GM19099 (cell line): ENCODE measurements at regions not wholly inside any gene's neighbourhood (a gene's known extent, or its start where the extent isn't known, plus 50 kb on each side); places are given as distances from the start of the nearest gene placed in this dataset.

ENCODE experiments used
- POLR2A ChIP-seq: IDR thresholded peaks from 3 replicates; pipeline ENCODE4 v1.6.1; 2011; ENCODE audit warnings: low read depth; ENCODE audit not compliant: insufficient read length; ENCODE audit errors: extremely low read depth

GRCh38 chr15:58235961-58236360 lies 97.8 kb downstream of the AQP9 start:
- no peak for TF ChIP-seq POLR2A

GRCh38 chr15:58240191-58240932 lies 102.2 kb downstream of the AQP9 start:
- TF ChIP-seq POLR2A: no peak

- TF ChIP-seq POLR2A: no peak
These were observed 103.7 kb downstream of the AQP9 start for GRCh38 chr15:58241872-58242271.

- TF ChIP-seq POLR2A: no peak
These were observed 104.9 kb downstream of the AQP9 start for GRCh38 chr15:58243070-58243469.

DNA sequence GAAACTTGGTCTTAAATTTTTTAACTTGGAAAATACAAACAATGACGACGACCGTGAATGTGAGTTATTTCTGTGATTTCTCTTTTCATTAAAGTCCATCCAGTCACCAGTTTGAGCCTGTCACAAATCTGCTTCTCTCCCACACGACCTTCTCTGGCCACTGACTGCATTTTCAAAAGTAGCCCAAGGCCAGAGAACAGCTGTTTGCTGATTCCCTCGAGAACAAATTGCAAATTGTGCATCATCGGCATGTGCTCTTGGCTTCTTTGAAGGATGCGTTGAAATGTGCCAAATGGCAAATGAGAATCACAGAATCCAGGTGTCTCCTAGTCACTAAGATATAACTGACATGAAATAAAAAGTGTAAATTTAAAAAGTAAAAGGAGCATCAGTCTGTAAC lies 106.4 kb downstream of the AQP9 start:
- TF ChIP-seq POLR2A: no peak

DNA sequence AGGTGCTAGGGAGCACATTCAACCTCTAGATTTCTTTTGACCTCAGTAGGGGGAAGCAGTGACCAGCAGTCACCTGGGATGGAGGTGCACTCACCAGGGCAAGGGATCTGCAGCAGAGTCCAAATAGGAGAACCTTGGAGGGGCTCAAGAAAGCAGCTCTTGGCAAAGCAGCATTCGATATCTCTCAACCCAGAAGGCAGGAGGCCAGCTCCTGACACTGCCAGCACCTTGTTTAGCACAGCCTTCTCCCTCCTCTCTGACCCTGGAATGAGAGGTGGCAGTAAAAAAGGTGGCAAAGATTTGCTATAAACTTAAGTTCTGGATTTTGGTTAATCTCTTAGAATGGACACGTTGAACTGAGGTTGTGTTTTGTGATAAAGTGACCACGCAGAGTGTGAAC lies 107.9 kb downstream of the AQP9 start:
- TF ChIP-seq POLR2A: no peak

DNA sequence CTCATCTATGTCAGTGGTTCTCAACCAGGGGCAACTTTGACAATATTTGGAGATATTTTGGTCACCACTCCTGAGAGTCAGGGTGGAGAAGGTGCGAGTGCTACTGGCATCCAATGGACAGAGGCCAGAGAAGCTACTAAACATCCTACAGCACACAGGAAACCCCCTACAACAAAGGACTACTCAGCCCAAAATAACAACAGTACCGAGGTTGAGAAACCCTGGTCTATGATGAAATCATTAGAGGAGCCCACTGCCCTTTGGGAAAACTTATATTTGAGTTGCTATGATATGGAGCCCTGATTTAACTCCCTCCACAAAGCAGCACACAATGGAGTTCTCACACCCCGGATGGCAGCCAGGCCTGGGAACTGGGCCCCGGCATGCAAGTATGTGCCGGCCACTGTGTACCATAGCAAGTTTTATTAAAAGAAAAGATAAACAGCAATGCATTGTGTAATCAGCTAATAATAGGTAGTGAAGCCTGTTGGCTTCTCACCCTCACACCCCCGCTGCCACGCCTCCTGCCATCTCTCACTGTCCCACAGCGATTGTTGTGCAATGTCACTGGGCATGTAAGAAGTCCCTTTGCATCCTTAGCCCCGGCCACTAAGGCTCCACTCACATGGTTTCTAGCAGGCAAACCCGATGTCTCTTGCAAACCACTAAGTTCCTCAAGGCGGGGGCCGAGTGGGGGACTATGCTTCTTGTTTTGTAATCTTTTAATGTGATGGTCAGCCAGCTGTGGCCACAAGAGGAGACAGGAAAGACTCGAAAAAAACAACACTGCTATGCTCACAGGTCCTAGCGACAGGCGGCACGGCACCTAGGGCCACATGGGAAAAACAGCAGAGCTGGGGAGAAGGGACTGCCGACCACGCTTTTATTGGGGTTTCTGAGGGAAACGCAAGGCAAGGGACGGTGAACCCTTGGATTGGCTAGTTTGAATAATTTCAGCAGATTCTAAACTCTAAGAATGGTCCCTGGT lies 110.0 kb downstream of the AQP9 start:
- no peak for TF ChIP-seq POLR2A

DNA sequence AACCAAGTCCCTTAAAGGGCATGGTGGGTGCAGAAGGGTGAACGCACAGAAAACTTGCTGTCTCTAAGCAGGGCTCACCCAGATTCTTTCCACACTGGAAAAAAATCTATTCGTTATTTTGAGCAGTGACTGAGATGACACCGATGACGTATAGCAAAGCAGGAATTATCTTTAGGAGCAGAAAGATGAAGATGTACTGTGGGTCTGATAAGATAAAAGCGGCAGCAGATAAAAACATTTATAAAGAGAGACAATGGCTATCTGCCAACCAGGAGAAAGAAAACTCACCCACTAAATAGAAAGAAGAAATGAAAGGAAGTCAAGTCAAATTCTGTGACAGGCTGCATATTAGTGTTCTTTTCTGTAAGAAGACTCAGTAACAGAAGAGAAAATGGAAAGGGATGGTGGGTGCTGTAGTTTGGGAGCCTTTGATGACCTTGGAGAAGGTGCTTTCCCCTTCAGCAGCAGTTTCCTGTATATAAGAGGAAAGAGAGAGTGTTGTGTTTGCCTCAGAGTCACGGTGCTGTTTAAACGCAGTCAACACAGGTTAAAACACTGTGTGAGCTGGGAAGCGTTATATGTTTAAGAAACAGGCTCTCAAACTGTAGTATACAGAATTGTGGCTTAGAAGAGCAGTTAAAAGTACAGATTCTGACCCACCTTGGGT lies 111.6 kb downstream of the AQP9 start:
- no peak for TF ChIP-seq POLR2A

GRCh38 chr15:58252586-58253323 lies 114.6 kb downstream of the AQP9 start:
- TF ChIP-seq POLR2A: no peak

DNA sequence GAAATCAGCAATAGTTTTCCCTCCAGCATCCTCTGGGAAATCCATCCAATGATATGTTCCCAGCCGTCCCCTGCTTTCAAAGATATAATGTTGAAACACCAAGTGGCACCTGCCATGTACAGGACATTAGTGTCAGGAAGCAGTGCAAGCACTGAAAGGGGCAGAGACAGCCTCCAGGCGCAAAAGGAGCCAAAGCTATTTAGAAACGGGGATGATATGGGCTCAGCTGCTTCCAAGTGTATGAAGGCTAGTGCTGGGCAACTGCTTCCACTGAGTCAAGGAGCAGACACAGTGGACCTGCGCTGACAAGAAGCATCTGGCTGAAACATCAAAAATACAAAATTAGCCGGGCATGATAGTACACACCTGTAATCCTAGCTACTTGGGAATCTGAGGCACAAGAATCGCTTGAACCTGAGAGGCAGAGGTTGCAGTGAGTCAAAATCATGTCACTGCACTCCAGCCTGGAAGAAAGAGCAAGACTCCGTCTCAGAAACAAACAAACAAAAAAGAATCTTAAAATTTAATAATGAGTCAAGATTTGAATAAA lies 119.7 kb downstream of the AQP9 start:
- TF ChIP-seq POLR2A: no peak

DNA sequence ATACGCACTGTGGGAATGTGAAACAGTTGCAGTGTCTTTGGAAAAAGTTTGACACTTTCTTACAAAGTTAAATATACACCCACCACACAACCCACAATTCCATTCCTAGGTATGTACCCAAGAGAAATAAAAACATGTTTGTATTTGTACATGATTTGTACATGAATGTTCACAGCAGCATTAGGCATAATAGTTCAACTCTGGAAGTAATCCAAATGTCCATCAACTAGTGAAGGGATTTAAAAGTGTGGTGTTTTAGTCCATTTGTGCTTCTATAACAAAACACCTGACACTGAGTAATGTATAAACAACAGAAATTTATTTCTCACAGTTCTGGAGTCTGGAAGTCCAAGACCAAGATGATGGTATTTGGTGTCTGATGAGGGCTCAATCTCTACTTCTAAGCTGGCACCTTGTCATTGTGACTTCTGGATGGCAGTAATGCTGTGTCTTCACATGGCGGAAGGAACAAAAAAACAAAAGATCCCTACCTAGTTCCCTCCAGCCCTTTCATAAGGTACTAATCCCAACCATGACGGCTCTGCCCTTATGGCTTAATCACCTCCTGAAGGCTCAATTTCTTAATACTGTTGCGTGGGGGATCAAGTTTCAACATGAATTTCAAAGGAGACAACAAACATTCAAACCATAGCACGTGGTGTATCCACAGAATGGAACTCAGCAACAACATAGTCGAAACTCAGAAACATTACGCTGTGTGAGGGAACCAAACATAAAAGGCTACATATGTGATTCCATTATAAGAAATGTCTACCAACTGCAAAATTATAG lies 120.5 kb downstream of the AQP9 start:
- no peak for TF ChIP-seq POLR2A

DNA sequence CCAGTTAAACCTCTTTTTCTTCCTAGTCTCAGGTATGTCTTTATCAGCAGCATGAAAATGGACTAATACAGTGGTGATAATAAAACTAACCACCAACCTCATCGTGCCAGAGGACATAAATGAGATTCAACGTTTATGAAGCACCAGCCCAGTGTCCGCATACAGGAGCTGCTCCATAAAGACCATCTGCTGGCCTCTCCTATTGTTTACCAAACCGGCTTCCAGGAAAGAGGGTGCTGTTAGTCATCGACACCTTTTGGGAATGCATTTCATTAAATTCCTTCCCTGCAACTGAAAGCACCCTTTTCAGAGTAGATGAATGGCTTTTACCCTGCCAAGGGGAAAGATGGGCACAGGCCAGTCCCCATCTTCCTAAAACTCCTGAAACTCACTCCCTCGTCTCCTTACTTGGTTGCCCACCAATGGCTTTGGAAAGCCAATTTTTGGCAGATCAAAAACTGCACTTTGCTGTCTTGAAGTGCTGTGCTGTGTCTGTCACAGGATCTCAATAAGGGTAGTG lies 122.1 kb downstream of the AQP9 start:
- TF ChIP-seq POLR2A: no peak

GRCh38 chr15:58260725-58261267 lies 122.6 kb downstream of the AQP9 start:
- TF ChIP-seq POLR2A: no peak
